HG03354 (cell line): ENCODE measurements at regions not wholly inside any gene's neighbourhood (a gene's known extent, or its start where the extent isn't known, plus 50 kb on each side); places are given as distances from the start of the nearest gene placed in this dataset.
"Not testable (repeated sequence)": the region's sequence is repeated elsewhere in the genome, so short reads cannot be mapped to it uniquely, and the experiment has no call there.

Source experiments
- ATAC-seq: cut with Tn5 transposase; IDR thresholded peaks from one replicate; pipeline ENCODE4 v1.9.1; 2021; ENCODE audit warnings: mild to moderate bottlenecking; ENCODE audit not compliant: unreplicated experiment, poor library complexity, severe bottlenecking

DNA sequence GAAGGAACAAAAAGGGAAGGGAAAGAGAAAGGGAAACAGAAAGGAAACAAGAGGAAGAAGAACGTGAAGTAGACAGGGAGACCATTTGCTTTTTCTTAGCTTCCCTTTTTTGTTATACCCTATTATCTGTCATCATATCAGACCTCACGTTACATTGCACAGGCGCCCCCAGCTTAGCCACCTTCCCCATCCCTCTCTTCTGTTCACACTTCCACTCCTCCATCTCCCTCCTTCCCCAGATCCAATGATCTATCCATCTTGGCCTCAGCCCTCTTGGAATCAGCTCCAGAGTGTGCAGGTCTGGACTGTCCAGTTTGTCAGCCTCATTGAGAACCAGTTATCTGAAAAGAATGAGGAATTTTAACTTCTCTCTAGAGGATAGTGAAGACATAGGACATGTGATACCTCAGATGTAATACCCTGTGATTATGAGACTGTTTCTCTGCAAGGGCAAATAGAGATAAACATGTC, 101.1 kb upstream of the ERRFI1 start:
- no peak for ATAC-seq

DNA sequence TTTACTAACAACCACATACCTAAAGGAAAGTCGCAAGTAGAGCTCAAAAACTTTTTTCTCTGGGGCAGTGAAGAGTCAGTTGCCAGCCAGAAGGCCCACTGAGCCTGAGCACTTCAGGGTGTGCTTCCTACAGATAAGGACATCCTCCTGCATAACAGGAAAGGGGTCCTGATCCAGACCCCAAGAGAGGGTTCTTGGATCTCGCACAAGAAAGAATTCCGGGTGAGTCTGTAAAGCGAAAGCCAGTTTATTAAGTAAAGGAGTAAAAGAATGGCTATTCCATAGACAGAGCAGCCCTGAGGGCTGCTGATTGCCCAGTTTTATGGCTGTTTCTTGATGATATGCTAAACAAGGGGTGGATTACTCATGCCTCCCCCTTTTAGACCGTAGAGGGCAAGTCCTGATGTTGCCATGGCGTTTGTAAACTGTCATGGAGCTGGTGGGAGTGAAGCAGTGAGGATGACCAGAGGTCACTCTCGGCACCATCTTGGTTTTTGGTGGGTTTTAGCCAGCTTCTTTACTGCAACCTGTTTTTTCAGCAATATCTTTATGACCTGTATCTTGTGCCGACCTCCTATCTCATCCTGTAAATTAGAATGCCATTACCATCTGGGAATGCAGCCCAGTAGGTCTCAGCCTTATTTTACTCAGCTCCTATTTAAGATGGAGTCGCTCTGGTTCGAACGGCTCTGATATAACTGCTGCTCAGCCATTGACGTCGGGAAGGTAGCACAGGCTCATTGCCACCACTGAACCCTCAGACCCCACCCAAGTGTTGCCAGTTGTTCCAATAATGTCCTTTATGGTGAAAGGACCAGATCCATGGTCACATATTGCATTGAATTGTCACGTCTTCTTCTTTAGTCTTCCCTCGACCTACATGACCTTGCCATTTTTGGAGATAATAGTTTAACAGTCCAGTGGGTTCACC, 96.6 kb upstream of the ERRFI1 start:
- ATAC-seq = no peak

- ATAC-seq = no peak
Observed at GRCh38 chr1:8122160-8122476, 96.0 kb upstream of the ERRFI1 start.

- ATAC-seq = no peak
Observed at GRCh38 chr1:8121261-8122159, 95.4 kb upstream of the ERRFI1 start.

GRCh38 chr1:8120693-8121260, 94.7 kb upstream of the ERRFI1 start:
- ATAC-seq = no peak

GRCh38 chr1:8118736-8119135, 92.6 kb upstream of the ERRFI1 start:
- ATAC-seq = not testable (repeated sequence)

- no peak for ATAC-seq
Observed at GRCh38 chr1:8118031-8118451, 91.9 kb upstream of the ERRFI1 start.

DNA sequence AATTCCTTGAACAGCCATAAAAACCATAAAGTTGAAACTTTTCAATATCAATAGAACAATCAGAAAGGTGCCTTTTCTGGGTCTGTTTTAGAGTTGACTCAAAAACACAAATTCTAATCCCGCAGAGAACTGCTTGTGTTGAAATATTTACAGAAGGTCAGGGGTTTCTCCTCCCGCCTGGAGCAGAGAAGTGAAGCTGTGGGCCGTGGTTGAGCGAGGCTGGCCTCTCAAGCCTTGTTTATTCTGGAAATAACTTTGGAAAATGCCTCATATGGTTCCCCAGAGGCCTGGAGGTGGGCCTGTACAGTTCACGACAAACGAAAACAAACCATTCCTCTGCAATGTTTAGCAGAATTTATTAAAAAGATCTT, 90.8 kb upstream of the ERRFI1 start:
- ATAC-seq = no peak

GRCh38 chr1:8115769-8116167, 89.7 kb upstream of the ERRFI1 start:
- no peak for ATAC-seq

DNA sequence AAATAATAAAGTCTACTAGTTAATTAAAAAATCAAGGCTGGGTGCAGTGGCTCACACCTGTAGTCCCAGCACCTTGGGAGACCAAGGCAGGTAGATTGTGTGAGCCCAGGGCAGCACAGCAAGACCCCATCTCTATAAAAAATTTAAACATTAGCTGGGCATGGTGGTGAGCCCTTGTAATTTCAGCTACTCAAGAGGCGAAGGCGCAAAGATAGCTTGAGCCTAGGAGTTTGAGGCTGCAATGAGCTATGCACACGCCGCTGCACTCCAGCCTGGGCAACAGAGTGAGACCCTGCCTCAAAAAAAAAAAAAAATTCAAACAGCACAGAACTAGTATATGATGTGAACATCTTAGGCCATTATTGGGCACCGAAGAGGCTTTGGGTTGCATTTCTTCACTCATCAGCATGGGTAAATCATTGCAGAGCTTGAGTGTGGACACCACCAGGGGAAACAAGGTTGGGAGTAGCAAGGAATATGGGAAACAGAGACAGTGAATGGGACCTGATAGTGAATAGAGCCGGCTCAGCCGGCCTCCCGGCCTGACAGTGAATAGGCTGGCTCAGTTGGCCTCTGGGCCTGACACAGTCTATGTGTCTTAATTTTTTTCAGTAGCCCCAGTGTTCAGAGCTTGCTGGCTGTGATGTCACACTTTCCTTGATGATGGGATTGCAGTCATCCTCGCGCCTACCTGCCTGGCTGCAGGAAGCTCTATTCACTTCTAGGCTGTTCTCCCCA, 89.1 kb upstream of the ERRFI1 start:
- ATAC-seq = no peak

DNA sequence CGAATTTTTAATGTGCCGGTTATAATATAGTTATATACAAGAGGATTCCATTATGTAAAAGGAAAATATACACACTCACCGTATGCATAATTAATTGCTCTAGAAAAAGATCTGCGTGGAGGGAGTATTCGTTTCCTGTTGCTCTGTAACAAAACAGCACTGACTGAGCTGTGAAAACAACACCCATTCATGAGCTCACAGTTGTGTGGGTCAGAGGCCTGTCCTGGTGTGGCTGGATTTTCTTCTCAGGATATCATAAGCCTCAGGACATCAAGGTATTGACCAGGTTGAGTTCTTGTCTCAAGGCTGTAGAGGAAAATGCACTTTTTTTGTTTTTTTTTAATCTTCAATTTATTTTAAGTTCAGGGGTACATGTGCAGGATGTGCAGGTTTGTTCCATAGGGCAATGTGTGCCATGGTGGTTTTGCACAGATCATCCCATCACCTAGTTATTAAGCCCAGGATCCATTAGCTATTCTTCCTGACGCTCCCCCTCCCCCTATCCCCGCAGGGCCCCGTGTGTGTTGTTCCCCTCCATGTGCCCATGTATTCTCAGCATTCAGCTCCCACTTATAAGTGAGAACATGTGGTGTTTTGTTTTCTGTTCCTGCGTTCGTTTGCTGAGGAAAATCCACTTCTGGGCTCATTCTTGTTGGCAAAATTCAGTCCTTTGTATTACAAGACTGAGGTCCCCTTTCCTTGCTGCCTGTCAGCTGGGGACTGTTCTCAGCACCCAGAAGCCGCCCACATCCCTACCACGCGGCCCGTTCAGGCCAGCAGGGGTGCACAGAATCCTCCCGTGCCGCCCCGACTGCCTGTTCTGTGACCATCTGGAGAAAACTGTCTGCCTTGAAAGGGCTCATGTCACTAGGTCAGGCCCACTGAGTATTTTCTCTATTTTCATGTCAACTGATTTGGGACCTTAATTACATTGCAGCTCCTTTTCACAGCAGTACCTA, 87.4 kb upstream of the ERRFI1 start:
- no peak for ATAC-seq

DNA sequence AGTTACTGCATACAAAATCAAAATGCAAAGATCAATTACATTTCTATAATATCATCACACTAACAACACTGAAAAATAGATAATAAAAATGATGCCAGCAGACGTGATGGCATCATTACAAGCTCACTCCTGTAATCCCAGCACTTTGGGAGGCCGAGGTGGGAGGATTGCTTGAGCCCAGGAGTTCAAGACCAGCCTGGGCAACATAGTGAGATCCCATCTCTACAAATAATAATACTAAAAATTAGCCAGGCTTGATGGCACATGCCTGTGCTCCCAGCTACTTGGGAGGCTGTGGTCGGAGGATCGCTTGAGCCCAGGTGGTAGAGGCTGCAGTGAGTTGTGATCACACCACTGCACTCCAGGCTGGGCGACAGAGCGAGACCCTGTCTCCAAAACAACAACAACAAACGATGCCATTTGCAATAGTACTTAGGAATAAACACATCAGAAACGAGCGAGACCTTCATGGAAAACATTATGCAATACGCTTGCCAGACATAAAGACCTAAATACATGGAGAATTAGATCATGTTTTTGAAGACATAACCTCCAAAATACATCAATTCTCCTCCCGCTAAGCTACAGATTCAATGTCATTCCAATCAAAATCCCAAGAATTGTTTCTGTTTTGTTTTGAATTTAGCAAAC, 86.6 kb upstream of the ERRFI1 start:
- ATAC-seq = no peak

- ATAC-seq = no peak
Observed at GRCh38 chr1:8111560-8111959, 85.5 kb upstream of the ERRFI1 start.

- no peak for ATAC-seq
Observed at GRCh38 chr1:8109216-8109615, 83.1 kb upstream of the ERRFI1 start.

- ATAC-seq = no peak
Observed at GRCh38 chr1:8107897-8108296, 81.8 kb upstream of the ERRFI1 start.

DNA sequence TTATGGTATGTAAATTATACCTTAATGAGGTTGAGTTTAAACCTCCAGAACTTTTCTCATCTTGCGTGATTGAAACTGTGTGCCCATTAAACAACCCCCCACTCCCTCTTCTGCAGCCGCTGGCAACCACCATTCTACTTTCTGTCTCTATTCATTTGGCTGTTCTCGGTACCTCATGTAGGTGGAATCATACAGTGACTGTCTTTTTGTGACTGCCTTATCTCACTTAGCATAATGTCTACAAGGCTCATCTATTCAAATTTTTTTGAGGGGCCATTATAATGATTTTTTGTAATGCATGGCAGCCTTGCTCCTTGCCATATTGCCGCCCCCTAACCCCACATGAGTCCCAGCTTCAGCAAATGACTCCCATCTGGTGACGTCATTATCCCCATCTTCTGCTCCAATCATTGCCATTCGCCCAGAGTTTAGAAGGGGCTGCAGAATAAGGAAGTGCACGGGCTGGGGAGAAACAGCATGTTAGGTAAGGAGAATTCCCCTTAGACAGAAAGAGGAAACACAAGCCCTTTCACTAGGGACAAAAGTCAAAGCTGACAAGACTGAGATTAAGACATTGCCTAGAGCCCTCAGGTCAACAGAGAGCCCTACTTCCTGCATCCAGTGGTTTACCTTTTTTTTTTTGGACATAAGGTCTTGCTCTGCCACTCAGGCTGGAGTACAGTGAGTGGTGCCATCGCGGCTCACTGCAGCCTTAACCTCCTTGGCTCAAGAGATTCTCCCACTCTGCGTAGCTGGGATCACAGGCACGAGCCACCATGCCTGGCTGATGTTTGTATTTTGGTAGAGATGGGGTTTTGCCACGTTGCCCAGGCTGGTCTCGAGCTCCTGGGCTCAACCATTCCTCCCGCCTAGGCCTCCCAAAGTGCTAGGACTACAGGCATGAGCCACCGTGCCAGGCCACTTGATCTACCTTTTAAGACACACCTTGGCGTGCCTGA, 78.4 kb upstream of the ERRFI1 start:
- no peak for ATAC-seq

- peak; percentile 31 for ATAC-seq
Observed at GRCh38 chr1:8097908-8098307, 71.8 kb upstream of the ERRFI1 start.
